ENCODE measurements at regions not wholly inside any gene's neighbourhood (a gene's known extent, or its start where the extent isn't known, plus 50 kb on each side); places are given as distances from the start of the nearest gene placed in this dataset.

- no peak for DNase-seq
Observed at GRCh38 chr4:177052211-177052934, 257.3 kb upstream of the NEIL3 start.

- no peak for DNase-seq
Observed at GRCh38 chr4:177057186-177057585, 252.5 kb upstream of the NEIL3 start.

GRCh38 chr4:177064116-177064515, 245.6 kb upstream of the NEIL3 start:
- no peak for DNase-seq

GRCh38 chr4:177064729-177065394, 244.8 kb upstream of the NEIL3 start:
- no peak for DNase-seq

- DNase-seq: no peak
Observed at GRCh38 chr4:177066746-177067145, 242.9 kb upstream of the NEIL3 start.

- DNase-seq: no peak
Observed at GRCh38 chr4:177070533-177071058, 239.1 kb upstream of the NEIL3 start.

- no peak for DNase-seq
Observed at GRCh38 chr4:177077095-177077971, 232.3 kb upstream of the NEIL3 start.

- no peak for DNase-seq
Observed at GRCh38 chr4:177079327-177079726, 230.3 kb upstream of the NEIL3 start.

GRCh38 chr4:177080388-177080787, 229.3 kb upstream of the NEIL3 start:
- DNase-seq: no peak

GRCh38 chr4:177087060-177087459, 222.6 kb upstream of the NEIL3 start:
- DNase-seq: no peak

GRCh38 chr4:177087499-177087898, 222.2 kb upstream of the NEIL3 start:
- DNase-seq: no peak

- DNase-seq: no peak
Observed at GRCh38 chr4:177091515-177091914, 218.2 kb upstream of the NEIL3 start.

- DNase-seq: no peak
Observed at GRCh38 chr4:177092807-177093206, 216.9 kb upstream of the NEIL3 start.

GRCh38 chr4:177093964-177094363, 215.7 kb upstream of the NEIL3 start:
- no peak for DNase-seq

- DNase-seq: no peak
Observed at GRCh38 chr4:177097291-177097690, 212.4 kb upstream of the NEIL3 start.

GRCh38 chr4:177099211-177099610, 210.5 kb upstream of the NEIL3 start:
- DNase-seq: no peak

- DNase-seq: no peak
Observed at GRCh38 chr4:177100307-177100706, 209.4 kb upstream of the NEIL3 start.

GRCh38 chr4:177103619-177104018, 206.1 kb upstream of the NEIL3 start:
- no peak for DNase-seq

- no peak for DNase-seq
Observed at GRCh38 chr4:177105536-177105935, 204.1 kb upstream of the NEIL3 start.

- no peak for DNase-seq
Observed at GRCh38 chr4:177107288-177107921, 202.3 kb upstream of the NEIL3 start.

- no peak for DNase-seq
Observed at GRCh38 chr4:177108708-177109107, 201.0 kb upstream of the NEIL3 start.

- DNase-seq: no peak
Observed at GRCh38 chr4:177109769-177110168, 199.9 kb upstream of the NEIL3 start.

GRCh38 chr4:177116161-177116560, 193.5 kb upstream of the NEIL3 start:
- no peak for DNase-seq
